DND-41 (cell line): ENCODE measurements at regions not wholly inside any gene's neighbourhood (a gene's known extent, or its start where the extent isn't known, plus 50 kb on each side); places are given as distances from the start of the nearest gene placed in this dataset.
A peak's percentile ranks its signal among the peaks of the same experiment; 100 is the strongest.

Source experiments
- ATAC-seq: fragments of 200-7000 bp; cut with Tn5 transposase; 3 replicates; pipeline ENCODE4 v1.9.1; 2021; ENCODE audit warnings: low read depth; ENCODE audit not compliant: insufficient read depth
- DNase-seq: peaks from one replicate; pipeline ENCODE4 v3.0.0-alpha.2; 2020
- H2AFZ ChIP-seq: 2 replicates; pipeline ENCODE4 v1.6.0; 2012; ENCODE audit warnings: low read depth, low read length
- H3K27ac ChIP-seq: 2 replicates; pipeline ENCODE4 v1.5.1; 2012; ENCODE audit warnings: low read length, inconsistent platforms
- H3K27me3 ChIP-seq: fragments of 200-600 bp; sonication (generic); 2 replicates; pipeline ENCODE4 v1.6.0; 2012; ENCODE audit warnings: low read length, mild to moderate bottlenecking, inconsistent platforms; ENCODE audit not compliant: insufficient read depth, poor library complexity
- H3K36me3 ChIP-seq: 2 replicates; pipeline ENCODE4 v1.5.1; 2012; ENCODE audit warnings: low read length, inconsistent platforms; ENCODE audit not compliant: insufficient read depth
- H3K4me1 ChIP-seq: 2 replicates; pipeline ENCODE4 v1.5.1; 2012; ENCODE audit warnings: mild to moderate bottlenecking, low read length; ENCODE audit not compliant: insufficient read depth
- H3K4me2 ChIP-seq: 2 replicates; pipeline ENCODE4 v1.6.0; 2012; ENCODE audit warnings: mild to moderate bottlenecking, moderate library complexity, low read length, inconsistent platforms; ENCODE audit not compliant: insufficient read depth
- H3K4me3 ChIP-seq, 2 experiments: fragments of 200-600 bp in 1 of 2; shearing (Covaris generic) in 1 of 2; 2 replicates each; pipeline ENCODE4 v1.5.1; 2012 to 2016; ENCODE audit warnings: inconsistent platforms in 2 of 2, low read length in 2 of 2, mild to moderate bottlenecking in 2 of 2, low read depth in 1 of 2, moderate library complexity in 1 of 2
- H3K79me2 ChIP-seq: 2 replicates; pipeline ENCODE4 v1.6.0; 2012; ENCODE audit warnings: low read length, inconsistent platforms; ENCODE audit not compliant: insufficient read depth
- H3K9ac ChIP-seq: 2 replicates; pipeline ENCODE4 v1.6.0; 2012; ENCODE audit warnings: low read depth, mild to moderate bottlenecking, inconsistent platforms, low read length, moderate library complexity
- H3K9me3 ChIP-seq: 2 replicates; pipeline ENCODE4 v1.5.1; 2012; ENCODE audit warnings: low read length, moderate library complexity, mild to moderate bottlenecking, inconsistent platforms; ENCODE audit not compliant: insufficient read depth, severe bottlenecking
- H4K20me1 ChIP-seq: 2 replicates; pipeline ENCODE4 v1.6.0; 2012; ENCODE audit warnings: low read length; ENCODE audit not compliant: insufficient read depth
- EZH2 ChIP-seq: IDR thresholded peaks from 3 replicates; pipeline ENCODE4 v1.6.1; 2012; ENCODE audit warnings: borderline replicate concordance, low read depth, mild to moderate bottlenecking, moderate library complexity, low read length, inconsistent platforms; ENCODE audit not compliant: severe bottlenecking
- TF ChIP-seq, protein P1 (sequence below): IDR thresholded peaks from 2 replicates; pipeline ENCODE4 v1.5.1; 2012; ENCODE audit warnings: borderline replicate concordance, low read length, moderate library complexity, mild to moderate bottlenecking; ENCODE audit not compliant: poor library complexity, severe bottlenecking; ENCODE audit errors: extremely low read depth

DNA sequence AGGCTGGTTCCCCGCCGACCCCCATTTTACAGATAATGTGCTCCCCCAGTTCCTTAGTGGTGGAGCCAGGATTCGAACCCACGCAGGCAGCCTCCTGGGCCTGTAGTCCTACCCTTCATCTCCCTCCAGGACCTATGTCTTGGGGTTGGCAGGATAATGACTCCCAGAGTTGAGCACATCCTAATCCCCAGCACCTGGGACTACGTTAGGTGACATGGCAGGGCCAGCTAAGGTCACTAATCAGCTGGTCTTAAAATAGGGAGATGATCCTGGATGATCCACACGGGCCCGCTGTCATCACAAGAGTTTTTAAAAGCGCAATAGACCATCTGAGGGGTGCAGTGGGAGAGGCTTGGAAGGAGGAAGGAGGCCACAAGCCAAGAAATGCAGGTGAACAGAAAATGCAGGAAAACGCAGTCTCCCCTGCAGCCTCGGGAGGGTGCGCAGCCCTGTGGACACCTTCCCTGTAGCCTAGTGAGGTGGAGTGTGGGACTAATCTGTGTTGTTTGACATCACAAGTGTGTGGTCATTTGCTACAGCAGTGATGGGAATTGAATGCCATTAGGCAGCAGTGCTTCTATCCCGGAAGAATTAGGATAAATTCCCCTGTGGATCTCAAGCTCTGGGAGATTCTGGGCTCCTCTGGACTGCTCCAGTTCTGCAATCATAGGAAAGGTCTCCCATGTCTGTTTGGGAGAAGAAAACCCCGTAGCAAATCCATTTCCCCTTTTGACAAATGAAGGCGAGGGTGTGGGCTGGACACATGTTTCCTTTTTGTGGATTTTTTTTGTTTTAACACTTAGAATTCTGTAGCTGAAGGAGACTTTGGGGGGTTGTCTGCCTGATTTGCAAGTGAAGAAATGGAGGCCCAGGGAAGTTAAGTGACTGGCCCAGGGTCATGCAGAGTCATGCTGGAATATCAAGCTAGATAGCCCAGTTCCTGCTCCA, 297.7 kb downstream of the SEC14L1 start:
- H3K36me3 ChIP-seq = peaks cover 23% of the 10 kb centered on the region; the same call in 1 of the 2 replicates
- H4K20me1 ChIP-seq = no peaks in the 10 kb centered on the region
- peak overlapping the region; percentile 66 for H3K9ac ChIP-seq
- H3K79me2 ChIP-seq = peaks cover 73% of the 10 kb centered on the region
- H3K27me3 ChIP-seq = no peaks in the 10 kb centered on the region
- peak overlapping the region; percentile 99 for H3K27ac ChIP-seq
- H2AFZ ChIP-seq = no peak overlapping the region
- peak overlapping the region in 1 of 2 experiments; percentile 10; a peak in 1 of 4 replicates for H3K4me3 ChIP-seq
- H3K4me2 ChIP-seq = peak overlapping the region; percentile 37
- DNase-seq = no peak
- no peak for ATAC-seq
- TF ChIP-seq EZH2 = no peak
- TF ChIP-seq, protein P1, sequence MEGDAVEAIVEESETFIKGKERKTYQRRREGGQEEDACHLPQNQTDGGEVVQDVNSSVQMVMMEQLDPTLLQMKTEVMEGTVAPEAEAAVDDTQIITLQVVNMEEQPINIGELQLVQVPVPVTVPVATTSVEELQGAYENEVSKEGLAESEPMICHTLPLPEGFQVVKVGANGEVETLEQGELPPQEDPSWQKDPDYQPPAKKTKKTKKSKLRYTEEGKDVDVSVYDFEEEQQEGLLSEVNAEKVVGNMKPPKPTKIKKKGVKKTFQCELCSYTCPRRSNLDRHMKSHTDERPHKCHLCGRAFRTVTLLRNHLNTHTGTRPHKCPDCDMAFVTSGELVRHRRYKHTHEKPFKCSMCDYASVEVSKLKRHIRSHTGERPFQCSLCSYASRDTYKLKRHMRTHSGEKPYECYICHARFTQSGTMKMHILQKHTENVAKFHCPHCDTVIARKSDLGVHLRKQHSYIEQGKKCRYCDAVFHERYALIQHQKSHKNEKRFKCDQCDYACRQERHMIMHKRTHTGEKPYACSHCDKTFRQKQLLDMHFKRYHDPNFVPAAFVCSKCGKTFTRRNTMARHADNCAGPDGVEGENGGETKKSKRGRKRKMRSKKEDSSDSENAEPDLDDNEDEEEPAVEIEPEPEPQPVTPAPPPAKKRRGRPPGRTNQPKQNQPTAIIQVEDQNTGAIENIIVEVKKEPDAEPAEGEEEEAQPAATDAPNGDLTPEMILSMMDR = no peak
- H3K9me3 ChIP-seq = no peaks in the 10 kb centered on the region
- peaks cover 100% of the 10 kb centered on the region for H3K4me1 ChIP-seq

DNA sequence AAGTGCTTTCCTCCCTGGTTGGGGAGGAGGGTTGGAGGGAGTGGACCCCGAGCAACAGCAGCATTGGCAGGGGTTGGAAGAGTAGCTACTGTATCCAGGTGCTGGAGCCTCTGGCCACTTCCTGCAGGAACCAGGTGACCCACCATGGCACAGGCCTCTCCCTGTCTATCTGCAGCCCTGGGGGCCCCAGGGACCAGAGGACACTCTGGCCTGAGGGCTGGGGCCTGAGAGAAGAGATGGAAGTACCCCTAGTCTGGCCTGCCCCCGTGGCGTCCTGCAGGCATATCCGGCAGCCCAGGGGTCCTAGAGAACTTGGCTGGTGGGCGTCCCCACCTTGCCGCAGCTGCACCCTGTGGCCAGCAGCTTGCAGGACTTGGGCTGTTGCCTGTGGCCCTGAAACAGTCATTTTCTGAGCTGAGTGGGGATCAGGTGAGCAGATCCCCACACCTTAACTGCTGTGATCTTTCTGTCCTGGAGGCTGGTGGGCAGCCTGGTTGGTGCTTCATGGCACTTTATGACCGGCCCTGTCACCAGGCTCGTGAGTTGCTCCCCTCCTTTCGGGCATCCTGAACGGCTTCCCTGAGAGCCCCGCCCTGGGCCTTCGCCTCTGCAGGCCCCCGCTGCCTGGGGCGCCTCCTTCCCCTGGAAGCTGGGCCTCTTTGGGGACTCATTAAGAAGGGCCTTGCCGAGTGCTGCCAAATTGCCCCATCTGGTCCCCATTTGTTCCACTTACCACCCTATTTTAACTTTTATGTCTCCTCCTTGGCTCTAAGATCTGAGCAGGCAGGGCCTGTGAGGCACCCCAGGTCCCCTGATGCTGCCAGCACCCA, 298.6 kb downstream of the SEC14L1 start:
- Histone ChIP-seq H3K4me2 (peak overlapping the region; percentile 37), H2AFZ (no peak overlapping the region), H3K9ac (peak overlapping the region; percentile 66), H3K4me3 (peak overlapping the region in 1 of 2 experiments; percentile 10; a peak in 1 of 4 replicates), H3K4me1 (peaks cover 100% of the 10 kb centered on the region), H3K79me2 (peaks cover 71% of the 10 kb centered on the region), H4K20me1 (no peaks in the 10 kb centered on the region), H3K9me3 (no peaks in the 10 kb centered on the region), H3K36me3 (peaks cover 16% of the 10 kb centered on the region; the same call in 1 of the 2 replicates), H3K27me3 (no peaks in the 10 kb centered on the region), H3K27ac (peak overlapping the region; percentile 99)
- ATAC-seq (no peak), DNase-seq (no peak)
- TF ChIP-seq, protein P1 = no peak
- TF ChIP-seq EZH2 = no peak

DNA sequence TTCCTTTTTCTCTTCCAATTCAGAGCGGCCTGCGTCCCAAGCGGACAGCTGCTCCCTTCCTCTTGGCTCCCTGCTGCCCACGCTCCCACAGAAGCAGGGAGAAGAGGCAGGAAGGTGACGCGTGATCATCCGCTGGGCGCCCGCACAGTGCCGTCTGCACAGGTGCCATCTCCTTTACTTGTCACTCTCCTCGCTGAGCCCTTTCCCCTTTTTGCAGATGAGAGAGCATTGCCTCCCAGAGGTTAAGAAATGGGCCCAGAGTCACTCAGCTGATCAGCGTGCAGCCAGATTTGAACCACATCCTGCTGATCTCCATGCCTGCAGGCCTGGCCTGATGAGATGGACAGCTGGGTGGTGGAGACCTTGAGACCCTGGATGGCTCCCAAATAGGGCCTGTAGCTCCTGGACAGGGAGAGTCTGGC, 299.8 kb downstream of the SEC14L1 start:
- DNase-seq (peak; percentile 81), ATAC-seq (peak; percentile 25)
- no peaks in the 10 kb centered on the region for H3K9me3 ChIP-seq
- TF ChIP-seq EZH2 = no peak
- TF ChIP-seq, protein P1 = peak; percentile 48
- H4K20me1 ChIP-seq = no peaks in the 10 kb centered on the region
- H3K27ac ChIP-seq = peak overlapping the region; percentile 99
- peaks cover 100% of the 10 kb centered on the region for H3K4me1 ChIP-seq
- H3K4me3 ChIP-seq = peak overlapping the region in 1 of 2 experiments; percentile 33; a peak in 2 of 4 replicates
- H3K9ac ChIP-seq = peak overlapping the region; percentile 66
- peak overlapping the region; percentile 51 for H3K4me2 ChIP-seq
- no peaks in the 10 kb centered on the region for H3K27me3 ChIP-seq
- H2AFZ ChIP-seq = no peak overlapping the region
- peaks cover 8% of the 10 kb centered on the region; the same call in 1 of the 2 replicates for H3K36me3 ChIP-seq
- H3K79me2 ChIP-seq = peaks cover 59% of the 10 kb centered on the region
